Pulmonary artery endothelial cell (primary cell): ENCODE measurements at regions not wholly inside any gene's neighbourhood (a gene's known extent, or its start where the extent isn't known, plus 50 kb on each side); places are given as distances from the start of the nearest gene placed in this dataset.
A peak's percentile ranks its signal among the peaks of the same experiment; 100 is the strongest.
"Not testable (repeated sequence)": the region's sequence is repeated elsewhere in the genome, so short reads cannot be mapped to it uniquely, and the experiment has no call there.

Experiments used
- DNase-seq: peaks from one replicate; pipeline ENCODE4 v3.0.0-alpha.2; 2011; ENCODE audit warnings: low read depth, low spot score

DNA sequence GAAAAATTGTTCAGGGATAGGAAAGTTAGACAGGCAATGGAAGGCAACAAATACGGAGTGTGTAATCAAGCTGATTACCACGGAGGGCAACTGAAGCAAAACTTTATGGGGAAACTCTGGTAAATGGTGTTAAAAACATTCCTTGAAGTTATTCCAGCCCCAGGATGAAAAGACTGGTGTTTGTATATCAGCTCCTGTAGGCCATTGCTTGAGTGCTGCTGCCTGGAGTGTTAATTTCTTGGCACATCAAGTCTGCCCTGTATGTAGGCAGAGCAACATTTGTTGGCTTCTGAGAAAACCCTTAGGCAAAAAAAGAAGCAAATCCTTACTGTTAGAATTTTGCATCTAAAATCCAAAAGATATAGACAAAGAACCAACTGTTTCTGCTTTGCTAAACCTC, 686.5 kb upstream of the ACO1 start:
- DNase-seq: no peak

DNA sequence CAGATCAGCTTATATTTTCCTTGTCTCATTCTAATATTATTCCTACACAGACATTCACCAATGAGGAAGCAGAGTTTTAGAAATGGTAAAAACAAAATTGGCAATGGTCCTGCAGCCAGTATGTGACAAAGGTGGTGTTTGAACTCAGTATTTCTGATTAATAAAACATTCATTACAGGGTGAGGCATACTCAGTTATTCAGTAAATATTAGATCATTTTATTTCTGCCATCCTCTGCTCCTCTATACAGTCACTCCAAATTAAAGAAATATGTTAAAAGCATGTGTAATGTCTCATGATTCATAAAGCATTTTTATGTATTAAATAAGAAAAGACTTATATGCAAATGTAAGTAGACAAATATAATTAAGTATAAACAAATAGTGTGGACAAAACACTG, 684.6 kb upstream of the ACO1 start:
- no peak for DNase-seq

DNA sequence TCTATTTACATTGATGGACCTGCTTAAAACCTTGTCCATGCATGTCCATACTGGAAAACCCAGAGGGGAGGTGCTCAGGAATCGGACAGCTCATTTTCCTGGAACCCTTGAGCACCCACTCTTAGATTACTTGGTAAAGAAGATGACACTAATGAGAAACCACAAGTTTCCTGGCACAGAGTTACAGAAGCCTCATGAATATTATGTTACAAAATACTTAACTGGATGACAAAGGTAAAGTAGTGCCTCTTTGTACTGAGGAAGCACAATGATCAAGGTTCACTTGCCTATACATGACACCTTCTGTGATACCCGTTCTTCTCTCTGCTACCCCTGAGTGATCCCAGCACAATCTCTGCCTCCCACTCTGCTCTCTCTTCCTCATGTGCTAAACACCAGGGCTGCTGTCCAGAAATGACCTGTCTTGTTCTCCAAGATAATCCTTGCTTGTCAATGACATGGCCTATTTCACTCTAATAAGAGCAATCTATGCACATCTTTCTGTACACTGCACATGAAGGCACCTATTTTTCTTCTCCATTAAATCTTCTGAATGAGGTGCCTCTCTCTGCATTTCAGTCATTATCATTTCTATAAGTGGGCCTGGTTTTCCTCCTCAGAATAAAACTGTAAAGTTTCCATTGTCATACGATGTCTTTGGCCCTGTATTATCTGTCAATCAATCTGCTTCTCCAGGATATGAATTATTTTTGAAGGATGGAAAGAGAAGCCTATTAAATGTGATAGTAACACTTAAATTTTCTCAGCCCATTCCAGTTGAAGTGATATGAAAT, 684.0 kb upstream of the ACO1 start:
- no peak for DNase-seq

GRCh38 chr9:31702957-31703356, 681.5 kb upstream of the ACO1 start:
- no peak for DNase-seq

DNA sequence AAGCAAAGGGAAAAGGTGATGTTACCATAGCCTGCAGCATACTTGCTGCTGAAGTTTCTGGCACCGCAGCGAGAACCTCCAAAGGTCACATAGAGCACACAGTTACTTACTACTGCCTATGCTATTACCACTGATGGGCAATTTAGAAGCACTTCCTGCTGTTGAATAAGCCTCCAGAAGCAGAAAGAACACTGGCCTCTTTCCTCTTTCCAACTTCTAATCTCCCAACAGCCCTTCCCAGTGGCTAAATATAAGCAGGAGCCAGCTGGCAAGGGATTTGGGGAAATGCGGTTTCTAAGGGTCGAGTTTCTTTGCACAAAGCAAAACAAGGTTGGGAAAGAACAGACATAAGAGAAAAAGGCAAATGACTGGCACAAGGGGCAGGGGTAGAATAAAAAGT, 669.2 kb upstream of the ACO1 start:
- no peak for DNase-seq

DNA sequence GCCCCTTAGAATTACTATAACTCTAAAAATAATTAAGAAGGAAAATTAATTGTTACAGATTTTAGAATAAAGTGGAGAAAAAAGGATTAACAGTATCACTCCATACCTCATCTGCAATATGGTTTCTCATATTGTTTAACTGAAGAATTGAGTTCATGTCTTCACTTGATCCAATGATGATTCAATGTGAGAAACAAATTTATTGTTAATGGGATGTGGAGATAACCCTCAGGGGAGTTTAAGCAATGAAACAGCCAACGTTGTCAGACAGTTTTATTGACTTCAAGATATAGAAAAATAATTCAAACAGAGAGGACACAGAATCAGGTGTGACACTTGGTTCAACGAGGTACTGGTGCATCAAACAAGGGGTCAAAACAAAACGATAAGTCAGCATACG, 665.2 kb upstream of the ACO1 start:
- DNase-seq: no peak

DNA sequence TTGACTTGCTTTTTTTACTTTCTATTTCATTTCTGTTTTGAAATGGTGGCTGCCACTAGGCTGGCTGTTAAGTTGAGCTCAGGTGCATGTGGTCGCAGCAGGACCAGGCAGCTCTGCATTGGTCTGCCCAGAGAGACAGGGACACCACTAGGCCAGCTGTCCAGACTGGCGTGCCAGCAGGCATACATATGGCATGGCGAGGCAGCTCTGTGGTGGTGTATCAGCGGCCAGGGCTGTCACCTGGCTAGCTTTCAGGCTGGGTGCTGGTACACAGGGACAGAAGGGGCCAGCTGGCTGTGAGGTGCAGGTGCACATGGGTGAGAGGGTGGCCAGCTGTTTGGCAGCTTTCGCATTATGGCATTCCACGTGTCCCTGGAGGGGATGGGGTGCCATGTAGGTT, 654.0 kb upstream of the ACO1 start:
- DNase-seq: no peak

DNA sequence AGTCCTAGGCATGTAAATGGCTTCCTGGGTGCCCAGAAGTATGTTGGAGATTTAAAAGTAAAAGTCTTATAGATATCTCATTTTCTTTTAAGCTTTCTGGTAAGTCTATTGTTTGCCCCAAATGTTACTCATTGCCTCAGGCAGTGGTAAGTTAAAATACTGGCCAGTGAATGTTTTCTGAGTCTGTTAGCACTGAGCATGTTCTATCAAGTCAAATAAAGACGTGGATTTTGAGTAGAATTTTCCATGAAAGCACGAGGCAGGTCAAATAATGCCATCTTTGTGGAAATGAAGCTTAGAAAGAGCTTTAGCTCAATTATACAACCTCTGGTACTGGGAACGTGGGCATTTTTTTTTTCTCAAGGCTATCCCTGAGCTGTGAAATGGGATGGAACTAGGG, 651.3 kb upstream of the ACO1 start:
- no peak for DNase-seq

DNA sequence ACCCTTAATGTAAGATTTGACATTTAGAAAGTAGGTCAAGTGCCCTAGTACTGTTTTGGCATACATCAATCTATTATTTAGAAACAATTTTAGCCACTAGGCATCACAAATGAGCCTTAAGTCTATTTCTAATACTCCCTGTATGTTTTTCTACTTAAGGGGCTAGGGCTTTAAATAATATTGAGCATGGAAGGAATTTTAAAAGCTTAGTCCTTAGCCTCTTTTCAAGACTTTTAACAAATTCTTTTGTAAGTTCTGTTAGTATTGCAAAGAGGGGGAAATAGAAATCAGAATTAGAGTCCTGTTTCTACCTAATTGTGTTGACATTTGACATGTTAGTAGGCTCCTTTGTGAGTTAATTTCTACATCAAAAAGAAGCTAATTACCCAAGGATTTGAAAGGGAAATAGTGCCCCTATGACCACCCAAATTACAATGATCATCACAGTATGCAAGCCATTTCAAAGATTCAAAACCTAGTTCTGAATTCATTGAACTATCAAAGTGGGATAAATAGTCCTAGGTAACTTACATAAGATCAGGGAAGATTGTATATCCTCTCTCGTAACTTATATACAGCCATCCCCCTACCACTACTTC, 647.8 kb upstream of the ACO1 start:
- DNase-seq: no peak

- no peak for DNase-seq
These were observed 643.7 kb upstream of the ACO1 start for GRCh38 chr9:31740705-31741104.

DNA sequence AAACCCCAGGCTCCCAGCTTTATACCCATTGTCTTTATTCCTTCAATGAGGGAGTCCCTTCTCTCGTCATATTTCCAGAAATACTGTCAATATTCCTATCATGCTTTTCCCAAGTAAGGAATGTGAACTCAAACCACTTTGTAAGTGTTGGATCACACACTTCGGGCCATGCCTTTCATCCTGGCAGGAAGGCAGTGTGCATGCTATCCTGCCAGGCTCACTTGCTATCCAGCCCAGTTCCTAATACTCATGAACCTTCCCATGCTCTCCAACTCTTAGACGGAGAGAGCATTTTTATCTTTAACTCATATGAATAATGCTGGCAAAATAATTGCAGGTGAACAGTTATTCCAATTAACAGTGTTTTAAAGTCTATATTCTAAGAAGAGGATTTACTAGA, 639.9 kb upstream of the ACO1 start:
- no peak for DNase-seq

DNA sequence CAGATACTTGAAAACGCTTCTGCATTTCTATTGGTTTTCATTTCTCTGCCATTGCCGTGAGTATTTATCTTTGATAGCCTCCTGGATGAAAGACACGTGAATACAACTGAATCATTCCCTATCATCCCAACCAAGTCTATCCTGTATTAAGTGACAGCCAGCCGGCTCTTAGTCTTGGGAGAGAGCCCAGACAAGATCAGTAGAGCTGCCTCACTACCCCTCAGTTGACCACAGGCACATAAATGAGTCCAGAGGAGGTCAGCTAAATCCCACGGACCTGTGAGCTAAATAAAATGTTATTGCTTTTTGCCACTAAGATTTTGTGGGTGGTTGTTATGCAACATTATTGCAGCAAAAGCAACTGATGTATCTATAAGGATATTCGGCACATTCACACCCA, 639.0 kb upstream of the ACO1 start:
- no peak for DNase-seq

- DNase-seq: no peak
These were observed 638.6 kb upstream of the ACO1 start for GRCh38 chr9:31745886-31746285.

DNA sequence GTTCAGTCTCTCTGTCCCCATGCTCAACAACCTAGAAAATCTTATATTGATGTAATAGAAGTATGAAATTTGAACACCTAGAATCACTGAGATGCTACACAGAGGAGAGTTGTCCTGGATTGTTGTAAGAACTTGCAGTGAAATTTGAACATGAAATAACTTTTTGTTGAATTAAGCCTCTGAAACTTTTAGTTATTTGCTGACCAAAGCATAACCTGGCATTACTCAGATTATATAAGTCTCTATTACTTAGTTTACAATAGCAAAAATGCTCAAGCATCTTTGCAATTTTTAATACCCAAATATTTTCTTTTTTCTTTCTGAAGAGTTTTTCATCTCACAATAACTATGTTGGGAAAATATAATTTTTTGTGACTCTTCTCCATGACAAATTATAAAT, 630.7 kb upstream of the ACO1 start:
- no peak for DNase-seq

- no peak for DNase-seq
These were observed 624.7 kb upstream of the ACO1 start for GRCh38 chr9:31759703-31760102.

GRCh38 chr9:31774021-31774420, 610.4 kb upstream of the ACO1 start:
- DNase-seq: not testable (repeated sequence)

DNA sequence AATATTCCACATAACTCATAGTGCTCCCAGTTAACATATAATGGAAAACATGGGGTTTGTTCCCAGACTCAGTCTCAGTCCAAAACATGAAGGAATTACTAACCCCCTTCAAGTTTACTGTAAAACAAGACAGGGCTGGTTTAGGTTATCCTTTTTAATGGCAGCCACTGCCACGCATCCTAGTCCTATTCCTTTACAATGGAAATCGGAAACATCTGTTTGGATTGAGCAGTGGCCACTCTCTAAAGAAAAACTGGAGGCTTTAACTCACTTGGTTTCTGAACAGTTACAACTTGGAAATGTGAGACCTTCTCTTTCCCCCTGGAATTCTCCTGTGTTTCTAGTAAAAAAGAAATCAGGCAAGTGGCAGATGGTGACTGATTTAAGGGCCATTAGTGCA, 609.9 kb upstream of the ACO1 start:
- no peak for DNase-seq

DNA sequence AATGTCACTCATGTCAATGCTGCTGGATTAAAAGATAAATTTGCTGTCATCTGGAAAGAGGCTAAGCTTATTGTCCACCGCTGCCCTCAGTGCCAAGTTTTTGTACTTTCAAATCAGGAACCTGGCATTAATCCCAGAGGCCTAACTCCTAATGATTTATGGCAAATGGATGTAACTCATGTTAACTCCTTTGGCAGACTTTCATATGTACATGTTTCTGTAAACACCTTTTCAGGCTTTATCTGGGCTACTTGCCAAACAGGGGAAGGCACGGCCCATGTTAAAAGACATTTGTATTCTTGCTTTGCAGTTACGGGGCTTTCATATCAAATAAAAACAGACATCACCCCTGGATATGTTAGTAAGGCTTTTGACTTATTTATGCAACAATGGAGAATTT, 608.0 kb upstream of the ACO1 start:
- no peak for DNase-seq

DNA sequence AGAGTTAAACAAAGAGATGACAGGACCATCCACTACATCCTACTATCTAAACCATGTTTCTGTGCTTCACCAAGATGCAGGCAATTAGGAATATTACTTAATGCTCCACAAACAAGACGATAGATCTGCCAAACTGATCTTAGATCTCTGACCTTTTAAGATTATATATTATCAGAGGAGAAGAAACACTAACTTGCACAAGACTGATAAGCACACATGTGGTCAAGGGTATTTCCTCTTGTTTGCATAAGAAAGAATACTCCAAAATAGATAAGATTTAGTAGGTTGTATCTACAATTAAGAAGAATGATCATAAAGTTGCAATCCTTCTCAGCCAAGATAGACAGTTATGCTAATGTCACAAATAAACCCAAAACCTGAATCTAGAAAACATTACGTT, 601.0 kb upstream of the ACO1 start:
- DNase-seq: no peak

- DNase-seq: no peak
These were observed 593.7 kb upstream of the ACO1 start for GRCh38 chr9:31790720-31791119.

DNA sequence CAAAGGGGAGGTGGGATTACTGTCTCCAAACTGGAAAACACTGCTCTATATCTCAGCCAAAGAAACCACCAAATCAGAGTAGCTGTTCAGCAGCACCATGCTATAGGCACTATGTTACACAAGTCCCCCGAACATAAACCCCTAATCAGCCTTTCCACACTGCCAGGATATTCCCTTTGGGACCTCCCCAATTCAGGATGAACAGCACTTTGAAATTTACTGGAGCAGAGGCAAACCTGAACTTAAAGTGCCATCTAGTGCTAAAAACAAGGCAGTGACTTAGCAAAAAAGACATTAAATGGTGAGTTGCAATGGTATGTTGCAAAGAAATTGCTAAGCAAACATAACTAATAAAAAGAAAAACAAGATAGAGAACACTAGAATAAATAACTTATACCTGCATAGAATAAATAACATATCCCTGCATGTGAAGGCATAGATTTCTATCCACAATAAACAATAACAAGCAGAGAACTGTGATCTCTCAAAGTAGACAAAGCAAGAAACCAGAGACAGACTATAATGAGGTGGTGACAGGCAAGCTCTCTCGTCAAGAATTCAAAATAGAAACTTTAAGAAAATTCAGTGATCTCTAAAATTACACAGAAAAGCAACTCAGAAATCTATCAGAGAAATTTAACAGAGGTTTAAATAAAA, 584.4 kb upstream of the ACO1 start:
- peak; percentile 2 for DNase-seq

- DNase-seq: no peak
These were observed 576.7 kb upstream of the ACO1 start for GRCh38 chr9:31807574-31808256.
